ENCODE measurements at regions not wholly inside any gene's neighbourhood (a gene's known extent, or its start where the extent isn't known, plus 50 kb on each side); places are given as distances from the start of the nearest gene placed in this dataset.

- H3K27ac Mint-ChIP-seq, result no peak overlapping the region
These were observed 418.7 kb upstream of the RGPD4 start for GRCh38 chr2:107407974-107408373.

GRCh38 chr2:107411267-107411666 is 415.4 kb upstream of the RGPD4 start:
- no peaks in the 10 kb centered on the region for H3K27me3 Mint-ChIP-seq
- H3K4me1 Mint-ChIP-seq, result no peaks in the 10 kb centered on the region
- ATAC-seq (no peak), DNase-seq (no peak)
- H3K27ac Mint-ChIP-seq, result no peak overlapping the region
- POLR2A ChIA-PET, result no interaction called here
- H3K36me3 Mint-ChIP-seq, result no peaks in the 10 kb centered on the region
- peaks cover 0 to 8% (median 1%) of the 10 kb centered on the region in 9 donors for H3K9me3 Mint-ChIP-seq
- no peak overlapping the region for H3K4me3 Mint-ChIP-seq

More at GRCh38 chr2:107407974-107408373, 418.7 kb upstream of the RGPD4 start:
- no peaks in the 10 kb centered on the region for H3K4me1 Mint-ChIP-seq
- no peaks in the 10 kb centered on the region for H3K36me3 Mint-ChIP-seq
- POLR2A ChIA-PET, result no interaction called here
- no peak for ATAC-seq
- no peaks in the 10 kb centered on the region for H3K27me3 Mint-ChIP-seq
- H3K9me3 Mint-ChIP-seq, result peaks cover 0 to 9% (median 1%) of the 10 kb centered on the region in 9 donors
- DNase-seq, result no peak
- no peak overlapping the region for H3K4me3 Mint-ChIP-seq

- no peak for DNase-seq
- Mint-ChIP-seq H3K36me3 (no peaks in the 10 kb centered on the region), H3K27ac (no peak overlapping the region), H3K4me3 (no peak overlapping the region), H3K9me3 (peaks cover 0 to 16% (median 4%) of the 10 kb centered on the region in 9 donors), H3K27me3 (peaks cover 0 to 2% (median 0%) of the 10 kb centered on the region in 5 donors), H3K4me1 (peaks cover 0 to 1% (median 0%) of the 10 kb centered on the region in 4 donors)
- POLR2A ChIA-PET, result no interaction called here
- no peak for ATAC-seq
These were observed 414.3 kb upstream of the RGPD4 start for GRCh38 chr2:107412209-107412904.

GRCh38 chr2:107412981-107413380 is 413.7 kb upstream of the RGPD4 start:
- POLR2A ChIA-PET, result no interaction called here
- H3K27ac Mint-ChIP-seq, result no peak overlapping the region

GRCh38 chr2:107414376-107414775 is 412.3 kb upstream of the RGPD4 start:
- no peak for ATAC-seq
- Mint-ChIP-seq H3K36me3 (no peaks in the 10 kb centered on the region), H3K27me3 (peaks cover 0 to 4% (median 0%) of the 10 kb centered on the region in 5 donors), H3K4me1 (peaks cover 0 to 3% (median 0%) of the 10 kb centered on the region in 4 donors), H3K4me3 (no peak overlapping the region), H3K27ac (no peak overlapping the region), H3K9me3 (peaks cover 0 to 21% (median 4%) of the 10 kb centered on the region in 9 donors)
- POLR2A ChIA-PET, result no interaction called here
- no peak for DNase-seq

More at GRCh38 chr2:107412981-107413380, 413.7 kb upstream of the RGPD4 start:
- Mint-ChIP-seq H3K4me3 (no peak overlapping the region), H3K9me3 (peaks cover 0 to 21% (median 4%) of the 10 kb centered on the region in 9 donors), H3K36me3 (no peaks in the 10 kb centered on the region), H3K4me1 (peaks cover 0 to 3% (median 0%) of the 10 kb centered on the region in 4 donors), H3K27me3 (peaks cover 0 to 4% (median 0%) of the 10 kb centered on the region in 5 donors)
- ATAC-seq (no peak), DNase-seq (no peak)

GRCh38 chr2:107418708-107419107 is 408.0 kb upstream of the RGPD4 start:
- POLR2A ChIA-PET, result no interaction called here
- ATAC-seq (no peak), DNase-seq (no peak)
- Mint-ChIP-seq H3K4me1 (peaks cover 0 to 3% (median 0%) of the 10 kb centered on the region in 4 donors), H3K4me3 (no peak overlapping the region), H3K36me3 (no peaks in the 10 kb centered on the region), H3K27me3 (peaks cover 0 to 4% (median 0%) of the 10 kb centered on the region in 5 donors), H3K27ac (no peak overlapping the region), H3K9me3 (peaks cover 0 to 21% (median 4%) of the 10 kb centered on the region in 9 donors)

DNA sequence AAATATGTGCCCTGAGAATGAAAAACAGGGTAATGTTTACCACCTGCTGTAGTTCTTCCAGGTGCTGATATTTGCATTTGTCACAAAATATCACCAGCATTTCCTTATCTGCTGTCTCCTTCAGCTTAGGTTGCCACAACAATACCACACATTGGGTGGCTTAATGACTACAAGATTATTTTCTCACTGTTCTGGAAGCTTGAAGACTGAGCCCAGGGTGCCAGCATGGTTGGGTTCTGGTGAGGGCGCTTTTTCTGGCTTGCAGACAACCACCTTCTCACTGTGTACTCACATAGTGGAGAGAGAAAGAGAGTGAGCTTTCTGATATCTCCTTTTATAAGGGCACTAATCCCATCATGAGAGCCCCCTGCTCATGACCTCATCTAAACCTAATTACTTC is 407.5 kb upstream of the RGPD4 start:
- ATAC-seq (no peak), DNase-seq (no peak)
- Mint-ChIP-seq H3K27me3 (peaks cover 0 to 4% (median 0%) of the 10 kb centered on the region in 5 donors), H3K27ac (no peak overlapping the region), H3K4me1 (peaks cover 0 to 3% (median 0%) of the 10 kb centered on the region in 4 donors), H3K36me3 (no peaks in the 10 kb centered on the region), H3K9me3 (peaks cover 0 to 21% (median 4%) of the 10 kb centered on the region in 9 donors), H3K4me3 (no peak overlapping the region)
- POLR2A ChIA-PET, result no interaction called here

DNA sequence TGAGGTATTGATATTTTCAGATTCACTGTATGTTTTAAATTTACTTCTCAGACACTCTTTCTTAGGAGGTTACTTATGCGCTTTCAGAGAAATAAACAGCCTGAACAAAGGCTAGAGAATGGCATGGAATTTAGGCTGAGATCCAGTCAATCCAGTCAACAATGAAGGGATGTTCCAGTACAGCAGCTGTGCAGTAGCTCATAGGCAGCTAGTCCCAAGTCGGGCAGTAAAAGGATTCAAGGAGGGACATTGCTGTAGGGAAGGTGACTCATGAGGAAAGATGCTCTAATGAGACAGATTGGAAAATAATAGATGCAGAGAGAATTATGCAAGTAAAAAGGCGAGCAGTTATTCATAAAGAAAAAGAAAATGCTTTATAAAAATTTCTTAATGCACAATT is 397.9 kb upstream of the RGPD4 start:
- peaks cover 0 to 18% (median 4%) of the 10 kb centered on the region in 9 donors for H3K9me3 Mint-ChIP-seq
- POLR2A ChIA-PET, result no interaction called here
- DNase-seq (no peak), ATAC-seq (no peak)
- no peaks in the 10 kb centered on the region for H3K27me3 Mint-ChIP-seq
- no peaks in the 10 kb centered on the region for H3K36me3 Mint-ChIP-seq
- H3K4me3 Mint-ChIP-seq, result no peak overlapping the region
- H3K27ac Mint-ChIP-seq, result no peak overlapping the region
- H3K4me1 Mint-ChIP-seq, result no peaks in the 10 kb centered on the region

DNA sequence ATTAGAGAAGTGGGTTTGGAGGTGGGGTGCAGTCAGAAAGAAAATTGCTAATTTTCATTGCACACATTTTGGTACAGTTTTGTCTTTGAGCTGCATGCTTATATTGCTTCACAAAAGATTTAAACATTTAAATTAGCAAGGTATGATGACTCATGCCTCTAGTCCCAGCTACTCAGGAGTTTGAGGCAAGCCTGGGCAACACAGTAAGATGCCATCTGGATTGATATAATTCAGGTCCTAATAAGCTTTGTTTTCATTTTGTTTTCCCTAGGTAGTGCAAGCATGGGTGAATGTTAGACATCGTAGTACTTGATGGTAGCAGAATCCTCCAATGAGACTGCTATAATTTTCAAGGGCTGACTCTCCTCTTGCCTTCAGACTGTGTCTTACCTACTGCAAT is 396.7 kb upstream of the RGPD4 start:
- Mint-ChIP-seq H3K36me3 (no peaks in the 10 kb centered on the region), H3K27me3 (no peaks in the 10 kb centered on the region), H3K27ac (no peak overlapping the region), H3K9me3 (peaks cover 0 to 15% (median 4%) of the 10 kb centered on the region in 9 donors), H3K4me1 (no peaks in the 10 kb centered on the region), H3K4me3 (no peak overlapping the region)
- POLR2A ChIA-PET, result no interaction called here
- ATAC-seq, result no peak
- DNase-seq, result no peak

- H3K4me3 Mint-ChIP-seq, result no peak overlapping the region
- no peaks in the 10 kb centered on the region for H3K36me3 Mint-ChIP-seq
- peaks cover 0 to 10% (median 4%) of the 10 kb centered on the region in 9 donors for H3K9me3 Mint-ChIP-seq
- H3K4me1 Mint-ChIP-seq, result no peaks in the 10 kb centered on the region
- ATAC-seq (no peak), DNase-seq (no peak)
- POLR2A ChIA-PET, result no interaction called here
- H3K27me3 Mint-ChIP-seq, result no peaks in the 10 kb centered on the region
- H3K27ac Mint-ChIP-seq, result no peak overlapping the region
These were observed 396.0 kb upstream of the RGPD4 start for GRCh38 chr2:107430596-107431266.

- DNase-seq (no peak), ATAC-seq (no peak)
- H3K4me1 Mint-ChIP-seq, result no peaks in the 10 kb centered on the region
- H3K27me3 Mint-ChIP-seq, result no peaks in the 10 kb centered on the region
- POLR2A ChIA-PET, result no interaction called here
- no peak overlapping the region for H3K4me3 Mint-ChIP-seq
- H3K9me3 Mint-ChIP-seq, result peaks cover 0 to 10% (median 1%) of the 10 kb centered on the region in 9 donors
- no peaks in the 10 kb centered on the region for H3K36me3 Mint-ChIP-seq
- H3K27ac Mint-ChIP-seq, result no peak overlapping the region
These were observed 390.4 kb upstream of the RGPD4 start for GRCh38 chr2:107436281-107436680.

DNA sequence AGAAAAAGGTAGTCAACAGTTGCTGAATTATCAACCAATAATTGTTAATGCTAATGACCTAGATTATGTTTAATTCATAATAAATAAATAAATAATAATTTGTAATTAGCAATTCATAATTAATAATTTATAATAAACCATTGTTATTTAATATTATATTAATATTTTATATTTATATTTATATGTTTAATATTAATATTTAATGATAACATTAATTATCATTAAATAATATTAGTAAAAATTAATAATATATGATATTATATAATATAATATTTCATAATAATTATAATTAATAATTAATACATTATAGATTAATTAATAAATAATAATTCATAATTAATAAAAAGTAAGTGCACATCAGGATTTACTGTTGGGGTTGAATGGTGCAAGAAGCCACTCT is 389.4 kb upstream of the RGPD4 start:
- Mint-ChIP-seq H3K36me3 (no peaks in the 10 kb centered on the region), H3K4me3 (no peak overlapping the region), H3K27me3 (no peaks in the 10 kb centered on the region), H3K9me3 (peaks cover 0 to 10% (median 1%) of the 10 kb centered on the region in 9 donors), H3K4me1 (no peaks in the 10 kb centered on the region), H3K27ac (no peak overlapping the region)
- ATAC-seq (no peak), DNase-seq (no peak)
- POLR2A ChIA-PET, result no interaction called here

GRCh38 chr2:107437807-107438206 is 388.9 kb upstream of the RGPD4 start:
- DNase-seq (no peak), ATAC-seq (no peak)
- Mint-ChIP-seq H3K36me3 (no peaks in the 10 kb centered on the region), H3K4me1 (no peaks in the 10 kb centered on the region), H3K4me3 (no peak overlapping the region), H3K9me3 (peaks cover 0 to 15% (median 2%) of the 10 kb centered on the region in 9 donors), H3K27me3 (no peaks in the 10 kb centered on the region), H3K27ac (no peak overlapping the region)
- POLR2A ChIA-PET, result no interaction called here

Measured in naive thymus-derived CD8-positive, alpha-beta T cell (primary cell).